ENCODE measurements at regions not wholly inside any gene's neighbourhood (a gene's known extent, or its start where the extent isn't known, plus 50 kb on each side); places are given as distances from the start of the nearest gene placed in this dataset.

GRCh38 chr14:81886588-81886987, 352.9 kb upstream of the SEL1L start:
- DNase-seq (ENCODE audit: insufficient read length, low spot score) = no peak
- no peak for FAIRE-seq
- TF ChIP-seq CTCF (IDR thresholded peaks at IDR 0.05; ENCODE audit: insufficient read depth, missing control alignments) = no peak

- no peak for TF ChIP-seq CTCF (IDR thresholded peaks at IDR 0.05; ENCODE audit: insufficient read depth, missing control alignments)
- no peak for DNase-seq (ENCODE audit: insufficient read length, low spot score)
- FAIRE-seq = no peak
Observed at GRCh38 chr14:81889529-81889928, 355.9 kb upstream of the SEL1L start.

- FAIRE-seq (no peak), DNase-seq (ENCODE audit: insufficient read length, low spot score) (no peak)
- TF ChIP-seq CTCF (IDR thresholded peaks at IDR 0.05; ENCODE audit: insufficient read depth, missing control alignments) = no peak
Observed at GRCh38 chr14:81890020-81890419, 356.4 kb upstream of the SEL1L start.

GRCh38 chr14:81903477-81903876, 369.8 kb upstream of the SEL1L start:
- FAIRE-seq (no peak), DNase-seq (ENCODE audit: insufficient read length, low spot score) (no peak)
- no peak for TF ChIP-seq CTCF (IDR thresholded peaks at IDR 0.05; ENCODE audit: insufficient read depth, missing control alignments)

GRCh38 chr14:81927070-81927469, 393.4 kb upstream of the SEL1L start:
- FAIRE-seq = no peak
- peak; percentile 31 for TF ChIP-seq CTCF (IDR thresholded peaks at IDR 0.05; ENCODE audit: insufficient read depth, missing control alignments)
- no peak for DNase-seq (ENCODE audit: insufficient read length, low spot score)

GRCh38 chr14:81931828-81932227, 398.2 kb upstream of the SEL1L start:
- no peak for DNase-seq (ENCODE audit: insufficient read length, low spot score)
- no peak for FAIRE-seq
- no peak for TF ChIP-seq CTCF (IDR thresholded peaks at IDR 0.05; ENCODE audit: insufficient read depth, missing control alignments)

GRCh38 chr14:81936348-81936747, 402.7 kb upstream of the SEL1L start:
- DNase-seq (ENCODE audit: insufficient read length, low spot score) (no peak), FAIRE-seq (no peak)
- TF ChIP-seq CTCF (IDR thresholded peaks at IDR 0.05; ENCODE audit: insufficient read depth, missing control alignments) = no peak
